A549 (cell line): ENCODE measurements at regions not wholly inside any gene's neighbourhood (a gene's known extent, or its start where the extent isn't known, plus 50 kb on each side); places are given as distances from the start of the nearest gene placed in this dataset.
"Not testable (repeated sequence)": the region's sequence is repeated elsewhere in the genome, so short reads cannot be mapped to it uniquely, and the experiment has no call there.

Experiments
- ATAC-seq, 2 experiments: fragments of 200-7000 bp in 1 of 2; fragments of >200 bp in 1 of 2; cut with Nextera tagmentation in 1 of 2; cut with Tn5 transposase in 1 of 2; 3 replicates each; pipeline versions ENCODE4 v1.8.0 to v1.9.1; 2018 to 2020; ENCODE audit warnings: mild to moderate bottlenecking in 1 of 2, moderate library complexity in 1 of 2
- CTCF ChIA-PET: fragments of 300-600 bp; sonication (Branson Sonifier 250); formaldehyde crosslinking; extraction: SDS; loops from one replicate; lab custom pipeline; 2021; ENCODE audit warnings: antibody characterized with exemption, inconsistent platforms; lab: Yijun Ruan, JAX
- POLR2A ChIA-PET: fragments of 350-600 bp; formaldehyde crosslinking; extraction: SDS; loops from one replicate; lab custom pipeline; 2021; ENCODE audit warnings: antibody characterized with exemption, inconsistent platforms; lab: Yijun Ruan, JAX
- DNase-seq, 2 experiments: peaks; one replicate each; pipeline versions ENCODE4 v3.0.0 to v3.0.0-alpha.2; 2011 to 2016; ENCODE audit warnings: low read depth in 1 of 2, low spot score in 1 of 2
- FAIRE-seq: peaks from 2 replicates; lab custom pipeline; 2011; peaks lifted over from hg19 to GRCh38; lab: Jason Lieb, UNC
- H3K27ac ChIP-seq, 2 experiments: fragments of >200 bp; sonication (Bioruptor Twin); formaldehyde crosslinking; 3 replicates each; pipeline ENCODE4 v1.5.1; 2016 to 2017
- H3K4me1 ChIP-seq: fragments of >200 bp; sonication (Bioruptor Twin); formaldehyde crosslinking; 3 replicates; pipeline ENCODE4 v1.6.1; 2016
- H3K4me2 ChIP-seq: fragments of >200 bp; sonication (Bioruptor Twin); formaldehyde crosslinking; 3 replicates; pipeline ENCODE4 v1.6.1; 2016
- H3K4me3 ChIP-seq: fragments of >200 bp; sonication (Bioruptor Twin); formaldehyde crosslinking; 3 replicates; pipeline ENCODE4 v1.5.1; 2016
- H3K9me3 ChIP-seq: fragments of >200 bp; sonication (Bioruptor Twin); formaldehyde crosslinking; 3 replicates; pipeline ENCODE4 v1.6.1; 2016
- BHLHE40 ChIP-seq: IDR thresholded peaks from 2 replicates; pipeline ENCODE4 v1.6.1; 2012; ENCODE audit warnings: low read depth, low read length, inconsistent platforms
- CBX2 ChIP-seq: fragments of 200-600 bp; sonication (generic); IDR thresholded peaks from 2 replicates; pipeline ENCODE4 v1.6.1; 2016; ENCODE audit warnings: low read depth, mild to moderate bottlenecking, borderline replicate concordance
- CBX8 ChIP-seq: fragments of 200-600 bp; sonication (generic); IDR thresholded peaks from 2 replicates; pipeline ENCODE4 v1.6.1; 2016
- CHD4 ChIP-seq: fragments of 200-600 bp; sonication (generic); IDR thresholded peaks from 2 replicates; pipeline ENCODE4 v1.6.1; 2016; ENCODE audit warnings: antibody characterized with exemption, mild to moderate bottlenecking, borderline replicate concordance
- FOSB ChIP-seq: fragments of 250-450 bp; sonication (Bioruptor Pico); IDR thresholded peaks from 2 replicates; pipeline ENCODE4 v1.5.0; 2020; ENCODE audit warnings: mild to moderate bottlenecking, moderate library complexity
- FOSL2 ChIP-seq, 2 experiments: fragments of 450-650 bp in 1 of 2; fragments of >200 bp in 1 of 2; sonication (Bioruptor Twin) in 1 of 2; formaldehyde crosslinking; IDR thresholded peaks; 2 replicates each; pipeline versions ENCODE4 v1.5.0 to v1.6.1; 2016 to 2020; ENCODE audit warnings: mild to moderate bottlenecking in 1 of 2, moderate library complexity in 1 of 2
- HOXB13 ChIP-seq: fragments of 250-450 bp; sonication (Bioruptor Pico); IDR thresholded peaks from 2 replicates; pipeline ENCODE4 v1.5.0; 2020; ENCODE audit warnings: low read depth, mild to moderate bottlenecking, moderate library complexity
- MAFK ChIP-seq: fragments of 450-650 bp; IDR thresholded peaks from 2 replicates; pipeline ENCODE4 v1.6.1; 2014; ENCODE audit not compliant: partially characterized antibody
- MAZ ChIP-seq: fragments of 150-350 bp; IDR thresholded peaks from 2 replicates; pipeline ENCODE4 v1.6.1; 2014; ENCODE audit warnings: antibody characterized with exemption, low read depth, low read length, borderline replicate concordance
- NFE2L2 ChIP-seq: fragments of 150-350 bp; conservative IDR thresholded peaks from 2 replicates; pipeline ENCODE4 v1.6.1; 2014; ENCODE audit warnings: low read length
- POLR2A ChIP-seq: IDR thresholded peaks from 2 replicates; pipeline ENCODE4 v1.6.1; 2012; ENCODE audit warnings: mild to moderate bottlenecking, low read length
- RNF2 ChIP-seq: fragments of 200-600 bp; sonication (generic); IDR thresholded peaks from 2 replicates; pipeline ENCODE4 v1.6.1; 2016; ENCODE audit warnings: low read depth, mild to moderate bottlenecking, antibody characterized with exemption, moderate library complexity, borderline replicate concordance
- TFCP2L1 ChIP-seq: fragments of 250-450 bp; sonication (Bioruptor Pico); IDR thresholded peaks from 2 replicates; pipeline ENCODE4 v1.5.0; 2021; ENCODE audit warnings: mild to moderate bottlenecking
- ZC3H11A ChIP-seq: fragments of 450-650 bp; IDR thresholded peaks from 2 replicates; pipeline ENCODE4 v1.6.1; 2014; ENCODE audit warnings: antibody characterized with exemption, mild to moderate bottlenecking
- ZNF302 ChIP-seq: fragments of 250-450 bp; sonication (Bioruptor Pico); IDR thresholded peaks from 2 replicates; pipeline ENCODE4 v1.9.0; 2021; ENCODE audit warnings: inconsistent platforms, mild to moderate bottlenecking, moderate library complexity
- WGBS: methylation state at CpG from one replicate; pipeline ENCODE4 v1.1.6; 2017; ENCODE audit errors: missing lambda C conversion rate; 5-methylcytosine and 5-hydroxymethylcytosine counted together
- TF ChIP-seq, protein P1 (sequence below): fragments of 250-450 bp; sonication (Bioruptor Pico); IDR thresholded peaks from 2 replicates; pipeline ENCODE4 v1.5.0; 2020; ENCODE audit warnings: low read depth, mild to moderate bottlenecking, moderate library complexity
- TF ChIP-seq, protein P2 (sequence below): fragments of 250-450 bp; sonication (Bioruptor Pico); IDR thresholded peaks from 2 replicates; pipeline ENCODE4 v1.5.0; 2021; ENCODE audit warnings: mild to moderate bottlenecking, moderate library complexity, borderline replicate concordance
- TF ChIP-seq, protein P3 (sequence below): fragments of >200 bp; sonication (Bioruptor Twin); formaldehyde crosslinking; IDR thresholded peaks from 3 replicates; pipeline ENCODE4 v1.6.1; 2016
- TF ChIP-seq, protein P4 (sequence below): fragments of >200 bp; sonication (Bioruptor Twin); formaldehyde crosslinking; IDR thresholded peaks from 3 replicates; pipeline ENCODE4 v1.5.1; 2016
- TF ChIP-seq, protein P5 (sequence below): fragments of 450-650 bp; IDR thresholded peaks from 2 replicates; pipeline ENCODE4 v1.6.1; 2014; ENCODE audit warnings: antibody characterized with exemption

DNA sequence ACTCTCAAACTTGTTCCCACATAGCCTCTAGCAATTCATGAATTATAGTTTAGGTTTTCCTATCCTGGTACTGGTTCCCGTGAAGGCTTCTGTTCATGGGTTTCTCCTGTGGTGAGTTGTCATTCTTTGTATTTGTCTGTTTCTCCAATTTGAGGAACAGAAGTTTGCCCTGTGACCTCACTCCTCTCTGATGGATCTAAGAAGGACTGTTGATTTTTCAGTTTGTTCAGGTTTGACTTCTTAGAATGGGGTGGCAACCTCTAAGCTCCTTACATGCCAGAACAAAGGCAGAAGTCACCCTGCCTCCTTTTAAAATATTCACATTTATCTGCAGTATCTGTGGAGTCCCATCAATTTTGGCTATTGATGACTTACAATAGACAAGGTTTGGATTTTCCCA, 354.0 kb downstream of the SPRY2 start:
- POLR2A ChIA-PET: no interaction called here
- H3K27ac ChIP-seq: no peak overlapping the region
- ATAC-seq (no peak), FAIRE-seq (no peak), DNase-seq (no peak)
- no peak overlapping the region for H3K4me3 ChIP-seq
- CTCF ChIA-PET: no interaction called here
- TF ChIP-seq TFCP2L1 (CRISPR knock-in tag) (no peak), CBX8 (no peak)
- TF ChIP-seq, protein P1, sequence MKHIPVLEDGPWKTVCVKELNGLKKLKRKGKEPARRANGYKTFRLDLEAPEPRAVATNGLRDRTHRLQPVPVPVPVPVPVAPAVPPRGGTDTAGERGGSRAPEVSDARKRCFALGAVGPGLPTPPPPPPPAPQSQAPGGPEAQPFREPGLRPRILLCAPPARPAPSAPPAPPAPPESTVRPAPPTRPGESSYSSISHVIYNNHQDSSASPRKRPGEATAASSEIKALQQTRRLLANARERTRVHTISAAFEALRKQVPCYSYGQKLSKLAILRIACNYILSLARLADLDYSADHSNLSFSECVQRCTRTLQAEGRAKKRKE: no peak
- H3K9me3 ChIP-seq: no peaks in the 10 kb centered on the region
- peaks cover 7% of the 10 kb centered on the region; the same call in 1 of the 3 replicates for H3K4me1 ChIP-seq
- 89% methylated on average over 1 of the region's 1 CpG for WGBS
- H3K4me2 ChIP-seq: no peak overlapping the region

DNA sequence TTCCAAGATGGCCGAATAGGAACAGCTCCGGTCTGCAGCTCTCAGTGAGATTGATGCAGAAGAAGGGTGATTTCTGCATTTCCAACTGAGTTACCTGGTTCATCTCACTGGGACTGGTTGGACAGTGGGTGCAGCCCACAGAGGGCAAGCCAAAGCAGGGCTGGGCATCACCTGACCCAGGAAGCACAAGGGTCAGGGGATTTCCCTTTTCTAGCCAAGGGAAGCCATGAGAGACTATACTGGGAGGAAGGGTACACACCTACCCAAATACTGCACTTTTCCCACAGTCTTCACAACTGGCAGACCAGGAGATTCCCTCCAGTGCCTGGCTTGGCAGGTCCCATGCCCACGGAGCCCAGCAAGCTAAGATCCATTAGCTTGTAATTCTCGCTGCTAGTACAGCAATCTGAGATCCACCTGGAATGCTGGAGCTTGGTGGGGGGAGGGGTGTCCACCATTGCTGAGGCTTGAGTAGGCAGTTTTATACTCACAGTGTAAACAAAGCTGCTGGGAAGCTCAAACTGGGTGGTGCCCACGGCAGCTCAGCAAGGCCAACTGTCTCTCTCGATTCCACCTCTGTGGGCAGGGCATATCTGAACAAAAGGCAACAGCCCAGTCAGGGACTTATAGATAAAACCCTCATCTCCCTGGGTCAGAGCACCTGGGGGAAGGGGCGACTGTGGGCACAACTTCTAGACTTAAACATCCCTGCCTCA, 365.8 kb downstream of the SPRY2 start:
- FAIRE-seq, H3K4me2 ChIP-seq, POLR2A ChIA-PET, H3K4me3 ChIP-seq, H3K27ac ChIP-seq, H3K4me1 ChIP-seq, ATAC-seq: not testable (repeated sequence)
- DNase-seq: peak in 1 of 2 experiments; percentile 13
- 52% methylated on average over 4 of the region's 7 CpGs for WGBS
- H3K9me3 ChIP-seq: peaks cover 10% of the 10 kb centered on the region; the same call in 1 of the 3 replicates
- CTCF ChIA-PET: interaction anchor here (1.1 kb wide), 1 partner anchor 368 kb away, joined by 3 read pairs; no protein-coding TSS in a partner anchor

DNA sequence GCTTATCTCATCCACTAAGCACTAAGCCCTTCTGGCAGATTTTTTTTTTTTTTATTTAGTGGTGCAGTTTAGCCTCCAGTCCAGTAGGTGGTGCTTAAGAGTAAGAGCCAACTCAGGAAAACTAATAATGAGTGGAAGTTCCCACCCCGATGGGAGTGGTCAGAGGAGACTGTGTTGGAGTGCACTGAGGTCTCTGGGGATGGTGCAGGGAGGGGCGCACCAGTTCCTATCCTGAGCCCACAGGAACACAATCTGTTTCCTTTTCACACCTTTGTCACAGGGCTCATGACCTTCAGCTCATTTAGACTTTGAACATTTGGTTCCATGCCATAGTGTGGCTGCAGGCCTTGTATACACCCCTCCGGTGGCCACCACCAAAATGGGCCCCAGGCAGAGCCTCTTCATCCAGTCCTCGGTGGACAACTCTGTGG, 367.4 kb downstream of the SPRY2 start:
- Histone ChIP-seq H3K4me3 (no peak overlapping the region), H3K4me2 (no peak overlapping the region), H3K27ac (no peak overlapping the region), H3K9me3 (peaks cover 10% of the 10 kb centered on the region; the same call in 1 of the 3 replicates), H3K4me1 (no peaks in the 10 kb centered on the region)
- POLR2A ChIA-PET: interaction anchor here (0.6 kb wide), 1 partner anchor 163 kb away, joined by 3 read pairs; no protein-coding TSS in a partner anchor
- TF ChIP-seq CBX2 (no peak), TFCP2L1 (CRISPR knock-in tag) (no peak), MAFK (no peak)
- DNase-seq (peak in 1 of 2 experiments; percentile 27), FAIRE-seq (no peak), ATAC-seq (no peak)
- CTCF ChIA-PET: interaction anchor here (0.6 to 1.1 kb wide), 4 partner anchors 16 to 408 kb away, joined by 3 read pairs; no protein-coding TSS in a partner anchor
- 61% methylated on average over 3 of the region's 4 CpGs for WGBS

DNA sequence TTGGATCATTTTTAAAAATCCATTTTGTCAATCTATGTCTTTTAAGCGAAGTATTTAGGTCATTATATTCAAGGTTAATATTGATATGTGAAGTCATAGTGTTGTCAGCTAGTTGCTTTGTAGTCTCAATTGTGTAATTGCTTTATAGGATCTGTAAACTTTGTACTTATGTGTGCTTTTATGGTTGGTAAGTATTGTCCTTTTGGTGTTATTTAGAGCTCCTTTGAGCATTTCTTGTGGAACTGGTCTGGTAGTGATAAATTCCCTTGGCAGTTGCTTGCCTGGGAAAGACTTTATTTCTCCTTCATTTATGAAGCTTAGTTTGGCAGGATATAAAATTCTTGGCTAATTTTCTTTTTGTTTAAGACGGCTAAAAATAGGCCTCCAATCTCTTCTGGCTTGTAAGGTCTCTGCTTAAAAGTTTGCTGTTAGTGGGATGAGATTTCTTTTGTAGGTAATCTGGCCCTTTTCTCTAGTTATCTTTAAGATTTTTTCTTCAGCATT, 368.8 kb downstream of the SPRY2 start:
- H3K4me2 ChIP-seq: no peak overlapping the region
- H3K27ac ChIP-seq: no peak overlapping the region
- 68% methylated on average over 2 of the region's 2 CpGs for WGBS
- FAIRE-seq (no peak), DNase-seq (no peak)
- H3K4me1 ChIP-seq: no peaks in the 10 kb centered on the region
- POLR2A ChIA-PET: no interaction called here
- TF ChIP-seq NFE2L2 (no peak), FOSB (no peak), POLR2A (no peak), CHD4 (no peak), ZNF302 (CRISPR knock-in tag) (no peak), ZC3H11A (no peak), HOXB13 (CRISPR knock-in tag) (no peak), BHLHE40 (no peak), MAZ (no peak), FOSL2 (IDR thresholded peaks at IDR 0.05) (no peak), FOSL2 (CRISPR knock-in tag; IDR thresholded peaks at IDR 0.05) (no peak), RNF2 (no peak)
- TF ChIP-seq, protein P2, sequence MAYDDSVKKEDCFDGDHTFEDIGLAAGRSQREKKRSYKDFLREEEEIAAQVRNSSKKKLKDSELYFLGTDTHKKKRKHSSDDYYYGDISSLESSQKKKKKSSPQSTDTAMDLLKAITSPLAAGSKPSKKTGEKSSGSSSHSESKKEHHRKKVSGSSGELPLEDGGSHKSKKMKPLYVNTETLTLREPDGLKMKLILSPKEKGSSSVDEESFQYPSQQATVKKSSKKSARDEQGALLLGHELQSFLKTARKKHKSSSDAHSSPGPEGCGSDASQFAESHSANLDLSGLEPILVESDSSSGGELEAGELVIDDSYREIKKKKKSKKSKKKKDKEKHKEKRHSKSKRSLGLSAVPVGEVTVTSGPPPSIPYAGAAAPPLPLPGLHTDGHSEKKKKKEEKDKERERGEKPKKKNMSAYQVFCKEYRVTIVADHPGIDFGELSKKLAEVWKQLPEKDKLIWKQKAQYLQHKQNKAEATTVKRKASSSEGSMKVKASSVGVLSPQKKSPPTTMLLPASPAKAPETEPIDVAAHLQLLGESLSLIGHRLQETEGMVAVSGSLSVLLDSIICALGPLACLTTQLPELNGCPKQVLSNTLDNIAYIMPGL (CRISPR knock-in tag): no peak
- TF ChIP-seq, protein P3, sequence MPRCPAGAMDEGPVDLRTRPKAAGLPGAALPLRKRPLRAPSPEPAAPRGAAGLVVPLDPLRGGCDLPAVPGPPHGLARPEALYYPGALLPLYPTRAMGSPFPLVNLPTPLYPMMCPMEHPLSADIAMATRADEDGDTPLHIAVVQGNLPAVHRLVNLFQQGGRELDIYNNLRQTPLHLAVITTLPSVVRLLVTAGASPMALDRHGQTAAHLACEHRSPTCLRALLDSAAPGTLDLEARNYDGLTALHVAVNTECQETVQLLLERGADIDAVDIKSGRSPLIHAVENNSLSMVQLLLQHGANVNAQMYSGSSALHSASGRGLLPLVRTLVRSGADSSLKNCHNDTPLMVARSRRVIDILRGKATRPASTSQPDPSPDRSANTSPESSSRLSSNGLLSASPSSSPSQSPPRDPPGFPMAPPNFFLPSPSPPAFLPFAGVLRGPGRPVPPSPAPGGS: no peak
- TF ChIP-seq, protein P4, sequence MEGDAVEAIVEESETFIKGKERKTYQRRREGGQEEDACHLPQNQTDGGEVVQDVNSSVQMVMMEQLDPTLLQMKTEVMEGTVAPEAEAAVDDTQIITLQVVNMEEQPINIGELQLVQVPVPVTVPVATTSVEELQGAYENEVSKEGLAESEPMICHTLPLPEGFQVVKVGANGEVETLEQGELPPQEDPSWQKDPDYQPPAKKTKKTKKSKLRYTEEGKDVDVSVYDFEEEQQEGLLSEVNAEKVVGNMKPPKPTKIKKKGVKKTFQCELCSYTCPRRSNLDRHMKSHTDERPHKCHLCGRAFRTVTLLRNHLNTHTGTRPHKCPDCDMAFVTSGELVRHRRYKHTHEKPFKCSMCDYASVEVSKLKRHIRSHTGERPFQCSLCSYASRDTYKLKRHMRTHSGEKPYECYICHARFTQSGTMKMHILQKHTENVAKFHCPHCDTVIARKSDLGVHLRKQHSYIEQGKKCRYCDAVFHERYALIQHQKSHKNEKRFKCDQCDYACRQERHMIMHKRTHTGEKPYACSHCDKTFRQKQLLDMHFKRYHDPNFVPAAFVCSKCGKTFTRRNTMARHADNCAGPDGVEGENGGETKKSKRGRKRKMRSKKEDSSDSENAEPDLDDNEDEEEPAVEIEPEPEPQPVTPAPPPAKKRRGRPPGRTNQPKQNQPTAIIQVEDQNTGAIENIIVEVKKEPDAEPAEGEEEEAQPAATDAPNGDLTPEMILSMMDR: no peak
- TF ChIP-seq, protein P5, sequence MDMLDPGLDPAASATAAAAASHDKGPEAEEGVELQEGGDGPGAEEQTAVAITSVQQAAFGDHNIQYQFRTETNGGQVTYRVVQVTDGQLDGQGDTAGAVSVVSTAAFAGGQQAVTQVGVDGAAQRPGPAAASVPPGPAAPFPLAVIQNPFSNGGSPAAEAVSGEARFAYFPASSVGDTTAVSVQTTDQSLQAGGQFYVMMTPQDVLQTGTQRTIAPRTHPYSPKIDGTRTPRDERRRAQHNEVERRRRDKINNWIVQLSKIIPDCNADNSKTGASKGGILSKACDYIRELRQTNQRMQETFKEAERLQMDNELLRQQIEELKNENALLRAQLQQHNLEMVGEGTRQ: no peak
- TF ChIP-seq, all 56 proteins: peak for 0
- CTCF ChIA-PET: interaction anchor here (1.1 kb wide), 1 partner anchor 15 kb away, joined by 3 read pairs; no protein-coding TSS in a partner anchor
- H3K4me3 ChIP-seq: no peak overlapping the region
- ATAC-seq: no peak
- H3K9me3 ChIP-seq: peaks cover 10% of the 10 kb centered on the region; the same call in 1 of the 3 replicates
